GM19035 (cell line): ENCODE measurements at regions not wholly inside any gene's neighbourhood (a gene's known extent, or its start where the extent isn't known, plus 50 kb on each side); places are given as distances from the start of the nearest gene placed in this dataset.
"Not testable (repeated sequence)": the region's sequence is repeated elsewhere in the genome, so short reads cannot be mapped to it uniquely, and the experiment has no call there.

Experiments used
- ATAC-seq: cut with Tn5 transposase; IDR thresholded peaks from one replicate; pipeline ENCODE4 v1.9.1; 2021; ENCODE audit not compliant: unreplicated experiment

GRCh38 chr5:162607879-162608278 is 540.3 kb downstream of the GABRG2 start:
- no peak for ATAC-seq

- ATAC-seq, result not testable (repeated sequence)
Measured at GRCh38 chr5:162621726-162622263, 554.2 kb downstream of the GABRG2 start.

GRCh38 chr5:162624110-162624509 is 556.5 kb downstream of the GABRG2 start:
- ATAC-seq, result no peak

- no peak for ATAC-seq
Measured at GRCh38 chr5:162637481-162637880, 569.9 kb downstream of the GABRG2 start.

GRCh38 chr5:162638849-162639248 is 571.3 kb downstream of the GABRG2 start:
- no peak for ATAC-seq

GRCh38 chr5:162641142-162641813 is 573.7 kb downstream of the GABRG2 start:
- ATAC-seq, result no peak

GRCh38 chr5:162654661-162655405 is 587.3 kb downstream of the GABRG2 start:
- ATAC-seq, result no peak

- no peak for ATAC-seq
Measured at GRCh38 chr5:162657076-162657475, 589.5 kb downstream of the GABRG2 start.

GRCh38 chr5:162664846-162665245 is 597.3 kb downstream of the GABRG2 start:
- no peak for ATAC-seq

GRCh38 chr5:162668926-162669325 is 601.4 kb downstream of the GABRG2 start:
- no peak for ATAC-seq

- no peak for ATAC-seq
Measured at GRCh38 chr5:162672061-162672460, 604.5 kb downstream of the GABRG2 start.

- ATAC-seq, result no peak
Measured at GRCh38 chr5:162683284-162683683, 615.7 kb downstream of the GABRG2 start.

GRCh38 chr5:162684145-162684544 is 616.6 kb downstream of the GABRG2 start:
- ATAC-seq, result no peak

- no peak for ATAC-seq
Measured at GRCh38 chr5:162685302-162685701, 617.7 kb downstream of the GABRG2 start.

- not testable (repeated sequence) for ATAC-seq
Measured at GRCh38 chr5:162696272-162696671, 628.7 kb downstream of the GABRG2 start.

GRCh38 chr5:162699361-162699760 is 631.8 kb downstream of the GABRG2 start:
- no peak for ATAC-seq

- ATAC-seq, result no peak
Measured at GRCh38 chr5:162703914-162704313, 636.3 kb downstream of the GABRG2 start.

- no peak for ATAC-seq
Measured at GRCh38 chr5:162711244-162711643, 643.7 kb downstream of the GABRG2 start.

GRCh38 chr5:162719720-162720119 is 652.1 kb downstream of the GABRG2 start:
- no peak for ATAC-seq

GRCh38 chr5:162721125-162721524 is 653.6 kb downstream of the GABRG2 start:
- no peak for ATAC-seq

- ATAC-seq, result no peak
Measured at GRCh38 chr5:162752612-162753011, 684.8 kb upstream of the CCNG1 start.

- ATAC-seq, result no peak
Measured at GRCh38 chr5:162762119-162762518, 675.3 kb upstream of the CCNG1 start.
